Activated naive CD8-positive, alpha-beta T cell (primary cell): ENCODE measurements at regions not wholly inside any gene's neighbourhood (a gene's known extent, or its start where the extent isn't known, plus 50 kb on each side); places are given as distances from the start of the nearest gene placed in this dataset.
"Not testable (repeated sequence)": the region's sequence is repeated elsewhere in the genome, so short reads cannot be mapped to it uniquely, and the experiment has no call there.

Experiments
- H3K27ac Mint-ChIP-seq: one replicate; pipeline ENCODE4 v1.8.0; 2021; ENCODE audit warnings: mixed read lengths
- H3K27me3 Mint-ChIP-seq: one replicate; pipeline ENCODE4 v1.8.0; 2021; ENCODE audit warnings: mixed read lengths
- H3K36me3 Mint-ChIP-seq: one replicate; pipeline ENCODE4 v1.8.0; 2021; ENCODE audit warnings: mixed read lengths
- H3K4me1 Mint-ChIP-seq: one replicate; pipeline ENCODE4 v1.8.0; 2021; ENCODE audit warnings: low read depth, mixed read lengths
- H3K4me3 Mint-ChIP-seq: one replicate; pipeline ENCODE4 v1.8.0; 2021; ENCODE audit warnings: mild to moderate bottlenecking, mixed read lengths
- H3K9me3 Mint-ChIP-seq: one replicate; pipeline ENCODE4 v1.8.0; 2021; ENCODE audit warnings: low read depth, mixed read lengths

DNA sequence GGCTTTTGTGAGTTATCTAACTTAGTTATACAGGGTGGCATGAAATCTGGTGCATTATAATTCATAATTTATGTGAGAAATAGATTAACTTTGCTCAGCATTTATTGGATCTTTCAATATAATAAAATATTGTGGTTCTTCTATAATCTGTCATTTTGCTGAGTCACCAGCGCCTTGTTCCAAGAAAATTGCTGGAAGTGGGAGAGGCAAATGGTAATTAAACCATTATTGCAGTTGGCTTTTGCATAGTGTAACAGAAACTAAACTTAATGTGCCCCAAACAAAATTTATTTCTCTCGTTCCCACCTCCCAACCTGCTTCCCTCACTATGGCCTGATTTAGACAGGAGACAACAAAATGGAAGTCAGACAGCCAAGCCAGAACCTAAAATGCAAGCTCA lies 146.3 kb downstream of the GALR1 start:
- peaks cover 5% of the 10 kb centered on the region for H3K27me3 Mint-ChIP-seq

GRCh38 chr18:77397056-77397455 lies 147.4 kb downstream of the GALR1 start:
- Mint-ChIP-seq H3K27me3 (peaks cover 3% of the 10 kb centered on the region), H3K36me3 (no peaks in the 10 kb centered on the region), H3K4me1 (no peaks in the 10 kb centered on the region), H3K4me3 (no peak overlapping the region), H3K9me3 (peaks cover 3% of the 10 kb centered on the region), H3K27ac (no peak overlapping the region)

More for the DNA sequence above, 146.3 kb downstream of the GALR1 start:
- H3K36me3 Mint-ChIP-seq, result no peaks in the 10 kb centered on the region
- H3K9me3 Mint-ChIP-seq, result peaks cover 3% of the 10 kb centered on the region
- H3K4me1 Mint-ChIP-seq, result no peaks in the 10 kb centered on the region
- no peak overlapping the region for H3K4me3 Mint-ChIP-seq
- H3K27ac Mint-ChIP-seq, result no peak overlapping the region

GRCh38 chr18:77397617-77398016 lies 148.0 kb downstream of the GALR1 start:
- no peaks in the 10 kb centered on the region for H3K9me3 Mint-ChIP-seq
- H3K4me3 Mint-ChIP-seq, result no peak overlapping the region

GRCh38 chr18:77400561-77400960 lies 150.9 kb downstream of the GALR1 start:
- Mint-ChIP-seq H3K27ac (no peak overlapping the region), H3K4me1 (no peaks in the 10 kb centered on the region), H3K36me3 (no peaks in the 10 kb centered on the region), H3K9me3 (no peaks in the 10 kb centered on the region), H3K27me3 (no peaks in the 10 kb centered on the region), H3K4me3 (no peak overlapping the region)

More at GRCh38 chr18:77397617-77398016, 148.0 kb downstream of the GALR1 start:
- Mint-ChIP-seq H3K27me3 (no peaks in the 10 kb centered on the region), H3K4me1 (no peaks in the 10 kb centered on the region), H3K36me3 (no peaks in the 10 kb centered on the region), H3K27ac (no peak overlapping the region)

DNA sequence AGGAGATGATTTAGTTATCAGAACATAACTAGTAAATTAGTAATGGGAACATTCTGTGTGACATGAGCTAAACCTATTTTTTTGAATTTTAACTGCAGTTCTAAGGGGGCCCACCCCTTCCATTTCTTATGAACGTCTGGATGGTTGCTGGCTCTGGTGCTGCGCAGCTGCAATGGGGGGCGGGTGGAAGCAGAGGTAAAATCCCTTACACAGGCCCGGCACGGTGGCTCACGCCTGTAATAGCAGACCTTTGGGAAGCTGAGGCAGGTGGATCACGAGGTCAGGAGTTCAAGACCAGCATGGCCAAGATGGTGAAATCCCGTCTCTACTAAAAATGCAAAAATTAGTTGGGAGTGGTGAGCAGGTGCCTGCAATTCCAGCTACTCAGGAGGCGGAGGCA lies 151.5 kb downstream of the GALR1 start:
- no peaks in the 10 kb centered on the region for H3K9me3 Mint-ChIP-seq
- H3K4me1 Mint-ChIP-seq, result no peaks in the 10 kb centered on the region
- no peak overlapping the region for H3K4me3 Mint-ChIP-seq
- H3K27me3 Mint-ChIP-seq, result no peaks in the 10 kb centered on the region
- no peaks in the 10 kb centered on the region for H3K36me3 Mint-ChIP-seq
- H3K27ac Mint-ChIP-seq, result no peak overlapping the region

- Mint-ChIP-seq H3K4me1 (no peaks in the 10 kb centered on the region), H3K4me3 (no peak overlapping the region), H3K27ac (no peak overlapping the region), H3K9me3 (no peaks in the 10 kb centered on the region), H3K36me3 (no peaks in the 10 kb centered on the region), H3K27me3 (no peaks in the 10 kb centered on the region)
Measured at GRCh38 chr18:77403969-77404535, 154.4 kb downstream of the GALR1 start.

DNA sequence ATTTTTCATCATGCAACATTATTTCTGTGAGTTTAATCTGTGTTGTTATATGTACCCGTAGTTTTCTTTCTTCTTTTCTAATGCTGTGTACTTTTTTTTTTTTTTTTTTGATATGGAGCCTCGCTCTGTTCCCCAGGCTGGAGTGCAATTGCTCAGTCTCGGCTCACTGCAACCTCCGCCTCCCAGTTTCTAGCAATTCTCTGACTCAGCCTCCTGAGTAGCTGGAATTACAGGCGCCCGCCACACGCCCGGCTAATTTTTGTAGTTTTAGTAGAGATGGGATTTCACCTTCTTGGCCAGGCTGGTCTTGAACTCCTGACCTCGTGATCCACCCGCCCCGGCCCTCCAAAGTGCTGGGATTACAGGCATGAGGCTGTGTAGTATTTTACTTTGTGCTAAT lies 155.4 kb downstream of the GALR1 start:
- no peaks in the 10 kb centered on the region for H3K9me3 Mint-ChIP-seq

DNA sequence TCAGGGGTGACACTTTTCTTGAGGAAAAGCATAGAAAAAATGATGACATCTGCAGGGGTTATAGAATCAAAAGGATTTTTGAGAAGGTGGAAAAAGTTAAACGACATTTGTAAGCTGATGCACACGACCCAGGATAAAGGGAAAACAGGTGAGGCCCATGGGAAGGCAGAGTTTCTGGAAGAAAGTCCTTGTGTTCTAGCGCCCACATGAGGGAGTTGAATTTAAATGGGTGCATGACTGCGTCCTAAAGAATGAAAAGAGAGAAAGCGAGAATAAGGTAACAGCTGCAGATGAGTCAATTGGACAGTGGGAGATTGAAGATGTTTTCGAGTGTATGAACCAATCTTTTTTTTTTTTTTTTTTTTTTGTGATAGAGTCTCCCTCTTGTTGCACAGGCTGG lies 158.1 kb downstream of the GALR1 start:
- Mint-ChIP-seq H3K27me3 (peaks cover 1% of the 10 kb centered on the region), H3K4me3 (no peak overlapping the region), H3K4me1 (no peaks in the 10 kb centered on the region), H3K27ac (no peak overlapping the region), H3K9me3 (no peaks in the 10 kb centered on the region), H3K36me3 (no peaks in the 10 kb centered on the region)

More for the DNA sequence above, 155.4 kb downstream of the GALR1 start:
- H3K36me3 Mint-ChIP-seq, result no peaks in the 10 kb centered on the region
- peaks cover 1% of the 10 kb centered on the region for H3K27me3 Mint-ChIP-seq
- H3K4me3 Mint-ChIP-seq, result no peak overlapping the region
- no peaks in the 10 kb centered on the region for H3K4me1 Mint-ChIP-seq
- no peak overlapping the region for H3K27ac Mint-ChIP-seq

DNA sequence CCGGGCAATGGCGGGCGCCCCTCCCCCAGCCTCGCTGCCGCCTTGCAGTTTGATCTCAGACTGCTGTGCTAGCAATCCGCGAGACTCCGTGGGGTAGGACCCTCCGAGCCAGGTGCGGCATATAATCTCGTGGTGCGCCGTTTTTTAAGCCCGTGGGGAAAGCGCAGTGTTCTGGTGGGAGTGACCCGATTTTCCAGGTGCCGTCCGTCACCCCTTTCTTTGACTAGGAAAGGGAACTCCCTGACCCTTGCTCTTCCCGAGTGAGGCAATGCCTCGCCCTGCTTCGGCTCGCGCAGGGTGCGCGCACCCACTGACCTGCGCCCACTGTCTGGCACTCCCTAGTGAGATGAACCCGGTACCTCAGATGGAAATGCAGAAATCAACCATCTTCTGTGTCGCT lies 171.9 kb downstream of the GALR1 start:
- H3K9me3 Mint-ChIP-seq, H3K4me3 Mint-ChIP-seq, H3K4me1 Mint-ChIP-seq, H3K27me3 Mint-ChIP-seq, H3K27ac Mint-ChIP-seq, H3K36me3 Mint-ChIP-seq: not testable (repeated sequence)

DNA sequence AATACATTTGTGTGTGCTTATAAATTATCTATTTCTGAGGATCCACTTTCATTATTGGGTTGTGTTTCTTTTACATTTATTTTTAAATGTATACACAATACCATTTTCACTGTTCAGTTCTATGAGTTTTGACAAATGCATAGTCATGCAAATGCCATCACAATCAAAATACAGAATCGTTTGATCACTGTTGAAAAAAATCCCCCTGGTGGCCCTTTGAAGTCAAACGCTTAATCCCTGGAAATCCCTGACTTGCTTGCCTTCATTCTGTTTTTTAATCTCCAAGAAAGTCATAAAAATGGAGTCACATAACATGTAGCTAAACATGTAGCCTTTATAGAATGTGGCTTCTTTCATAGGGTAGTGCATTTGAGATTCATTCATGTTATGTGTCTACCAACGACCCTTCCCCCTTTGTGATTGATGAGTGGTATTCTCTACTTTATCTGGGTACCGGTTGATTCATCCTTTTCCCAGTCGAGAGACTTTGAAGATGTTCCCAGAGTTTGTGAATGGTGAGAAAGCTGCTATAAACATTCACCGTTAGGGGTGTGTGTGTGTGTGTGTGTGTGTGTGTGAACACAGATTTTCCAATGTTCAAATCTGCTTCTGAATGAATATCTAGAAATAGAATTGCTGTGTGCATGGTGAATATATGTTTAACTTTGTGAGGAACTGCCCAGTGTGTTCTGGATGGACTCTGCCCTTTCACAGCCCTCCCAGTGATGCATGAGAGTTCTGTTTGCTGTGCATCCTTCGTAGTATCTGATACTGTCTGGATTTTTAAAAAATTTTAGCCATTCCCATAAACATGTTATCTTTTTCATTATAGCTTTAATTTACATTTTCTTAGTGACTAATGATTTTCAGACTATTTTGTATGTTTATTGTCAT lies 173.6 kb downstream of the GALR1 start:
- Mint-ChIP-seq H3K36me3 (no peaks in the 10 kb centered on the region), H3K27me3 (peaks cover 6% of the 10 kb centered on the region)

DNA sequence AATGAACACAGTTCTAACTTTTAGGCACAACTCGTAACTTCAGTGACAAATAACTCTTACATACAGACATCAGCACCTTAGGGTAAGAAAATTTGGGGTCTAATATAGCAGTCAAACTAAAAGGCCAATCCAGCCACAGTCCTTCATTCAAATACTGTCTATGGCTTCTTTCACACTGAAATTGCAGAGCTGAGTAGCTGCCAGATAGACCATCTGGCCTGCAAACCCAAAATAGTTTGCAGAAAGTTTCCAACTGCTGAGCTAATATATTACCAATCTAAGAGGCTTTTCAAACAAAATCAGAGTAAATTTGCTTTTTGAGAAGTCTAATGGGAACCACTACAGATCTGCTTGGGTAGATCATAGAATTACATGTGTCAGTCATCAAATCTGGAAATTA lies 183.4 kb downstream of the GALR1 start:
- Mint-ChIP-seq H3K4me1 (no peaks in the 10 kb centered on the region), H3K27me3 (peaks cover 17% of the 10 kb centered on the region), H3K9me3 (no peaks in the 10 kb centered on the region), H3K36me3 (no peaks in the 10 kb centered on the region), H3K4me3 (no peak overlapping the region), H3K27ac (no peak overlapping the region)

More for the DNA sequence above, 173.6 kb downstream of the GALR1 start:
- Mint-ChIP-seq H3K4me3 (no peak overlapping the region), H3K4me1 (no peaks in the 10 kb centered on the region), H3K9me3 (no peaks in the 10 kb centered on the region), H3K27ac (no peak overlapping the region)

DNA sequence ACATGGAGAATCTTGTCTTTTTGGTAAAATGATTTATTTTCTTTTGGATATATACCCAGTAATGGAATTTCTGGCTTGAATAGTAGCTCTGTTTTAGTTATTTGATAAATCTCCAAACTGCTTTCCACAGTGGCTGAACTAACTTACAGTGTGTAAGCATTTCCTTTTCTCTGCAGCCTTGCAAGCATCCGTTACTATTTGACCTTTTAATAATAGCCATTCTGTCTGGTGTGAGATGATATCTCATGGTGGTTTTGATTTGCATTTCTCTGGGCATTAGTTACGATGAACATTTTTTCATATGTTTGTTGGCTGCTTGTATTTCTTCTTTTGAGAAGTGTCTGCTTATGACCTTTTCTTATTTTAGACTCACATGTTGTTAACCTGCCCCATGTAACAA lies 190.2 kb downstream of the GALR1 start:
- H3K9me3 Mint-ChIP-seq, result no peaks in the 10 kb centered on the region
- H3K4me3 Mint-ChIP-seq, result no peak overlapping the region
- H3K4me1 Mint-ChIP-seq, result no peaks in the 10 kb centered on the region
- no peak overlapping the region for H3K27ac Mint-ChIP-seq
- peaks cover 9% of the 10 kb centered on the region for H3K27me3 Mint-ChIP-seq
- H3K36me3 Mint-ChIP-seq, result no peaks in the 10 kb centered on the region

- H3K4me1 Mint-ChIP-seq, result no peaks in the 10 kb centered on the region
- no peaks in the 10 kb centered on the region for H3K36me3 Mint-ChIP-seq
- no peak overlapping the region for H3K27ac Mint-ChIP-seq
- H3K27me3 Mint-ChIP-seq, result peaks cover 11% of the 10 kb centered on the region
- no peak overlapping the region for H3K4me3 Mint-ChIP-seq
- H3K9me3 Mint-ChIP-seq, result no peaks in the 10 kb centered on the region
Measured at GRCh38 chr18:77442393-77442792, 192.7 kb downstream of the GALR1 start.

GRCh38 chr18:77444385-77444784 lies 194.7 kb downstream of the GALR1 start:
- Mint-ChIP-seq H3K27me3 (peaks cover 11% of the 10 kb centered on the region), H3K27ac (no peak overlapping the region), H3K36me3 (no peaks in the 10 kb centered on the region), H3K4me3 (no peak overlapping the region), H3K9me3 (no peaks in the 10 kb centered on the region), H3K4me1 (no peaks in the 10 kb centered on the region)

GRCh38 chr18:77448046-77448445 lies 198.4 kb downstream of the GALR1 start:
- no peak overlapping the region for H3K4me3 Mint-ChIP-seq
- peaks cover 7% of the 10 kb centered on the region for H3K27me3 Mint-ChIP-seq

DNA sequence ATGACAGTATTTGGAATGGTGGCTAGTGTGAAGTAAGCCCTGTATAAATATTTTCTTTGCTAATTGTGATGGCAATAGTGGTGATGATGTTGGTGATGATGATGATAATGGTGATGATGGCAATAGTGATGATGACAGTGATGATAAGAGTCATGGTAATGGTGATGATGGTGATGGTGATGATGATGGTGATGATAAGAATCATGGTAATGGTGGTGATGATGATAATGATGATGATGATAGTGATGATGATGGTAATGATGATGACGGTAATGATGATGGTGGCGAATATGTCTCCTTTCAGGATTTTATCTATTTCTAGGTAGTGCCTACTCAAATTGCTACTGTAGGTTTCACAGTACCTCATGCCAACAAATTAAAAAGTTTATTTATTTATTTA lies 205.4 kb downstream of the GALR1 start:
- H3K4me1 Mint-ChIP-seq, result no peaks in the 10 kb centered on the region
- H3K27ac Mint-ChIP-seq, result no peak overlapping the region
- peaks cover 7% of the 10 kb centered on the region for H3K27me3 Mint-ChIP-seq
- no peak overlapping the region for H3K4me3 Mint-ChIP-seq
- H3K9me3 Mint-ChIP-seq, result no peaks in the 10 kb centered on the region
- no peaks in the 10 kb centered on the region for H3K36me3 Mint-ChIP-seq

More at GRCh38 chr18:77448046-77448445, 198.4 kb downstream of the GALR1 start:
- H3K36me3 Mint-ChIP-seq, result no peaks in the 10 kb centered on the region
- no peak overlapping the region for H3K27ac Mint-ChIP-seq
- H3K9me3 Mint-ChIP-seq, result no peaks in the 10 kb centered on the region
- H3K4me1 Mint-ChIP-seq, result no peaks in the 10 kb centered on the region
